ENCODE measurements at regions not wholly inside any gene's neighbourhood (a gene's known extent, or its start where the extent isn't known, plus 50 kb on each side); places are given as distances from the start of the nearest gene placed in this dataset.

DNA sequence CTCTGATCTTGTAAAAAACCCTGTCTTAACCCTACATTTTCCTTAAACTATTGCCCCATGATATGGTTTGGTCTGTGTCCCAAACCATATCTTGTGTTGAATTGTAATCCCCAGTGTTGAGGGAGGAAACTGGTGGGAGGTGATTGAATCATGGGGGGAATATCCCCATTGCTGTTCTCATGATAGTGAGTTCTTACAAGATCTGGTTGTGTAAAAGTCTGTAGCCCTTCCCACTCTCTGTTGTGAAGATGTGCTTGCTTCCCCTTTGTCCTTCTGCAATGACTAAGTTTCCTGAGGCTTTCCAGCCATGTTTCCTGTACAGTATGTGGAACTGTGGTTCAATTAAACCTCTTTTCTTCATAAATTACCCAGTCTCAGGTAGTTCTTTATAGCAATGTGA is 881.4 kb downstream of the DIPK2A start:
- TF ChIP-seq YY1 (IDR thresholded peaks at IDR 0.05) = no peak
- no peak for TF ChIP-seq SP1 (IDR thresholded peaks at IDR 0.05)
- TF ChIP-seq, protein P1, sequence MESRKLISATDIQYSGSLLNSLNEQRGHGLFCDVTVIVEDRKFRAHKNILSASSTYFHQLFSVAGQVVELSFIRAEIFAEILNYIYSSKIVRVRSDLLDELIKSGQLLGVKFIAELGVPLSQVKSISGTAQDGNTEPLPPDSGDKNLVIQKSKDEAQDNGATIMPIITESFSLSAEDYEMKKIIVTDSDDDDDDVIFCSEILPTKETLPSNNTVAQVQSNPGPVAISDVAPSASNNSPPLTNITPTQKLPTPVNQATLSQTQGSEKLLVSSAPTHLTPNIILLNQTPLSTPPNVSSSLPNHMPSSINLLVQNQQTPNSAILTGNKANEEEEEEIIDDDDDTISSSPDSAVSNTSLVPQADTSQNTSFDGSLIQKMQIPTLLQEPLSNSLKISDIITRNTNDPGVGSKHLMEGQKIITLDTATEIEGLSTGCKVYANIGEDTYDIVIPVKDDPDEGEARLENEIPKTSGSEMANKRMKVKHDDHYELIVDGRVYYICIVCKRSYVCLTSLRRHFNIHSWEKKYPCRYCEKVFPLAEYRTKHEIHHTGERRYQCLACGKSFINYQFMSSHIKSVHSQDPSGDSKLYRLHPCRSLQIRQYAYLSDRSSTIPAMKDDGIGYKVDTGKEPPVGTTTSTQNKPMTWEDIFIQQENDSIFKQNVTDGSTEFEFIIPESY (IDR thresholded peaks at IDR 0.05) = no peak
- TF ChIP-seq, protein P2, sequence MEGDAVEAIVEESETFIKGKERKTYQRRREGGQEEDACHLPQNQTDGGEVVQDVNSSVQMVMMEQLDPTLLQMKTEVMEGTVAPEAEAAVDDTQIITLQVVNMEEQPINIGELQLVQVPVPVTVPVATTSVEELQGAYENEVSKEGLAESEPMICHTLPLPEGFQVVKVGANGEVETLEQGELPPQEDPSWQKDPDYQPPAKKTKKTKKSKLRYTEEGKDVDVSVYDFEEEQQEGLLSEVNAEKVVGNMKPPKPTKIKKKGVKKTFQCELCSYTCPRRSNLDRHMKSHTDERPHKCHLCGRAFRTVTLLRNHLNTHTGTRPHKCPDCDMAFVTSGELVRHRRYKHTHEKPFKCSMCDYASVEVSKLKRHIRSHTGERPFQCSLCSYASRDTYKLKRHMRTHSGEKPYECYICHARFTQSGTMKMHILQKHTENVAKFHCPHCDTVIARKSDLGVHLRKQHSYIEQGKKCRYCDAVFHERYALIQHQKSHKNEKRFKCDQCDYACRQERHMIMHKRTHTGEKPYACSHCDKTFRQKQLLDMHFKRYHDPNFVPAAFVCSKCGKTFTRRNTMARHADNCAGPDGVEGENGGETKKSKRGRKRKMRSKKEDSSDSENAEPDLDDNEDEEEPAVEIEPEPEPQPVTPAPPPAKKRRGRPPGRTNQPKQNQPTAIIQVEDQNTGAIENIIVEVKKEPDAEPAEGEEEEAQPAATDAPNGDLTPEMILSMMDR (IDR thresholded peaks at IDR 0.05; ENCODE audit: low read depth, low read length, missing input control) = no peak
- no peak for TF ChIP-seq HNF4A (conservative IDR thresholded peaks at IDR 0.05)
- TF ChIP-seq MAX (IDR thresholded peaks at IDR 0.05) = no peak
- no peak for TF ChIP-seq TAF1 (conservative IDR thresholded peaks at IDR 0.05)
- no peak for TF ChIP-seq RAD21 (IDR thresholded peaks at IDR 0.05)
- TF ChIP-seq REST (IDR thresholded peaks at IDR 0.05) = no peak
- no peak for TF ChIP-seq GABPA (IDR thresholded peaks at IDR 0.05 in 1 of 2, conservative IDR thresholded peaks at IDR 0.05 in 1 of 2)
- TF ChIP-seq EGR1 (IDR thresholded peaks at IDR 0.05; ENCODE audit: low read depth in 2 of 2) = no peak
- no peak for TF ChIP-seq JUND (IDR thresholded peaks at IDR 0.05)
- TF ChIP-seq, protein P3, sequence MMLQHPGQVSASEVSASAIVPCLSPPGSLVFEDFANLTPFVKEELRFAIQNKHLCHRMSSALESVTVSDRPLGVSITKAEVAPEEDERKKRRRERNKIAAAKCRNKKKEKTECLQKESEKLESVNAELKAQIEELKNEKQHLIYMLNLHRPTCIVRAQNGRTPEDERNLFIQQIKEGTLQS (IDR thresholded peaks at IDR 0.05) = no peak
